ENCODE measurements at regions not wholly inside any gene's neighbourhood (a gene's known extent, or its start where the extent isn't known, plus 50 kb on each side); places are given as distances from the start of the nearest gene placed in this dataset.

DNA sequence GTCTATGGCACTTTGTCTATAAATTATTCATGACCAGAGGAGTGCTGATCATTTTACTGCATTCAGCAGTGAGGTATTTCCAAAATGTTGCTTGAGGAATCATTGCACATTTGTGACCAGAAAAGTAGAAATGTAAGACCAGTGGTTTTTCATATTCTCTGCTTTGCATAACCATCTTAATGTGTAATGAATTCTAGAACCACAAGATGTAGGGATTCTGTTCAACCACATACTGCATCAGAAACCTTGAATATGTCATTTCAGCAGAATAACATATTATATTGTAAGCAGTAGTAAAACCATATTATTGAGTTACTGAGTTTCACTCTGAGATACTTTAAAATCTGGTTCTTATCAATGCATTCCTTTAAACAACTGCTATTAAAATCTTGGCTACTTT is 1243.4 kb downstream of the MAT2B start:
- Mint-ChIP-seq H3K9me3 (peaks cover 0 to 3% (median 0%) of the 10 kb centered on the region in 7 donors), H3K27ac (no peak overlapping the region)

DNA sequence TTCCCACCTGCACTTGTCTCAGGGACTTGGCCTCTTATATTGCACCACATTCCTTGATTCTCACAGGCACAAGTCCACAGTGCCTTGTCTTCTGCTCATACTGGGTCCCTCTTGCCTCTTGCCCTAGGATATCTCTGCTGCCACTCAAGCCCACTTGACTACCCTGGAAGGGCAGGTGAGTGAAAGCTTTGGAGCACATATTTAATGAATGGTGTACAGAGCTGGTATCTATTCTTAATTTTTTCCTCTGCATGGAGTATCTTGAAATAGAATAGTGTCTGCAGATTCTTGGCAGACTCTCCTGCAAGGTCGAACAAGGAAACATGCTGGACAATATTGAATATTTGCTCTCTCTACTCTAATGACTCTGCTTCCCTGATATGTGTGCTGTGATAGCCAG is 1248.0 kb downstream of the MAT2B start:
- Histone ChIP-seq H3K4me1 (ENCODE audit: control insufficient read depth in 1 of 2, insufficient read depth in 2 of 2, low read length in 2 of 2) (no peaks in the 10 kb centered on the region), H3K9me3 (replicated peaks in 1 of 2; ENCODE audit: control insufficient read depth in 1 of 2, insufficient read depth in 1 of 2, low read length in 2 of 2) (no peaks in the 10 kb centered on the region), H3K4me3 (replicated peaks in 1 of 3; ENCODE audit: low read depth in 2 of 3, low read length in 3 of 3) (no peak overlapping the region), H3K9ac (ENCODE audit: insufficient read depth, low read length, poor library complexity, severe bottlenecking) (no peak overlapping the region), H3K27me3 (ENCODE audit: control insufficient read depth in 2 of 2, insufficient read depth in 2 of 2, low read length in 2 of 2) (no peaks in the 10 kb centered on the region), H3K4me2 (replicated peaks; ENCODE audit: extremely low read depth, low read length, poor library complexity, severe bottlenecking) (no peak overlapping the region), H3K27ac (ENCODE audit: low read depth in 1 of 2, low read length in 2 of 2) (no peak overlapping the region), H4K20me1 (ENCODE audit: insufficient read depth, low read length) (no peaks in the 10 kb centered on the region), H2AFZ (ENCODE audit: insufficient read depth, low read depth, low read length, poor library complexity, severe bottlenecking) (no peak overlapping the region), H3K79me2 (ENCODE audit: insufficient read depth, low read length) (no peaks in the 10 kb centered on the region), H3K36me3 (replicated peaks in 1 of 2; ENCODE audit: control insufficient read depth in 1 of 2, insufficient read depth in 2 of 2, low read length in 2 of 2) (no peaks in the 10 kb centered on the region)
- peaks cover 0 to 2% (median 1%) of the 10 kb centered on the region in 7 donors for H3K9me3 Mint-ChIP-seq
- H3K36me3 Mint-ChIP-seq: no peaks in the 10 kb centered on the region
- H3K4me1 Mint-ChIP-seq: peaks cover 2% of the 10 kb centered on the region
- no CpG with 5 or more reads among the region's 1 CpG for WGBS (ENCODE audit: insufficient coverage)
- H3K27me3 Mint-ChIP-seq (ENCODE audit: low read depth in 3 of 3): peaks cover 0 to 1% (median 0%) of the 10 kb centered on the region in 3 donors
- no peak overlapping the region for H3K4me3 Mint-ChIP-seq
- DNase-seq: no peak
- intact Hi-C loops (cut with micrococcal nuclease): no loop called here
- H3K27ac Mint-ChIP-seq: no peak overlapping the region
- TF ChIP-seq CTCF (IDR thresholded peaks at IDR 0.05): no peak

More for the DNA sequence above, 1243.4 kb downstream of the MAT2B start:
- DNase-seq: no peak
- Histone ChIP-seq H3K27ac (ENCODE audit: low read depth in 1 of 2, low read length in 2 of 2) (no peak overlapping the region), H3K36me3 (replicated peaks in 1 of 2; ENCODE audit: control insufficient read depth in 1 of 2, insufficient read depth in 2 of 2, low read length in 2 of 2) (no peaks in the 10 kb centered on the region), H3K9ac (ENCODE audit: insufficient read depth, low read length, poor library complexity, severe bottlenecking) (no peak overlapping the region), H4K20me1 (ENCODE audit: insufficient read depth, low read length) (no peaks in the 10 kb centered on the region), H3K4me3 (replicated peaks in 1 of 3; ENCODE audit: low read depth in 2 of 3, low read length in 3 of 3) (no peak overlapping the region), H3K9me3 (replicated peaks in 1 of 2; ENCODE audit: control insufficient read depth in 1 of 2, insufficient read depth in 1 of 2, low read length in 2 of 2) (no peaks in the 10 kb centered on the region), H3K4me1 (ENCODE audit: control insufficient read depth in 1 of 2, insufficient read depth in 2 of 2, low read length in 2 of 2) (no peaks in the 10 kb centered on the region), H3K79me2 (ENCODE audit: insufficient read depth, low read length) (no peaks in the 10 kb centered on the region), H3K27me3 (ENCODE audit: control insufficient read depth in 2 of 2, insufficient read depth in 2 of 2, low read length in 2 of 2) (no peaks in the 10 kb centered on the region), H2AFZ (ENCODE audit: insufficient read depth, low read depth, low read length, poor library complexity, severe bottlenecking) (no peak overlapping the region), H3K4me2 (replicated peaks; ENCODE audit: extremely low read depth, low read length, poor library complexity, severe bottlenecking) (no peak overlapping the region)
- Mint-ChIP-seq H3K27me3 (ENCODE audit: low read depth in 3 of 3) (no peaks in the 10 kb centered on the region), H3K4me1 (no peaks in the 10 kb centered on the region), H3K36me3 (no peaks in the 10 kb centered on the region), H3K4me3 (no peak overlapping the region)
- no peak for TF ChIP-seq CTCF (IDR thresholded peaks at IDR 0.05)
- intact Hi-C loops (cut with micrococcal nuclease): no loop called here

Data from CD14-positive monocyte (primary cell).